Heart left ventricle (tissue), 16 donors: ENCODE measurements at regions not wholly inside any gene's neighbourhood (a gene's known extent, or its start where the extent isn't known, plus 50 kb on each side); places are given as distances from the start of the nearest gene placed in this dataset.

Experiments used
- ATAC-seq, 4 donors: fragments of 200-7000 bp; cut with Tn5 transposase; one replicate each; pipeline ENCODE4 v1.9.1; 2020 to 2022; ENCODE audit warnings: moderate library complexity in 4 of 4, mild to moderate bottlenecking in 3 of 4, moderate number of reproducible peaks in 1 of 4
- DNase-seq, 5 donors: peaks; one replicate each; pipeline ENCODE4 v3.0.0-alpha.2; 2020
- H3K27ac ChIP-seq, 12 donors: fragments of 200-600 bp; sonication (generic) in 4 of 12; one replicate each; pipeline versions ENCODE4 v1.5.0 to v1.8.0; 2016 to 2022; ENCODE audit warnings: mild to moderate bottlenecking in 2 of 12
- H3K27me3 ChIP-seq, 9 donors: fragments of 200-600 bp; sonication (generic) in 2 of 9; one replicate each; pipeline versions ENCODE4 v1.5.1 to v1.8.0; 2016 to 2022; ENCODE audit warnings: mild to moderate bottlenecking in 3 of 9
- H3K36me3 ChIP-seq, 9 donors: fragments of 200-600 bp; sonication (generic) in 2 of 9; one replicate each; pipeline versions ENCODE4 v1.5.0 to v1.8.0; 2018 to 2022; ENCODE audit warnings: mild to moderate bottlenecking in 2 of 9
- H3K4me1 ChIP-seq, 12 donors: fragments of 200-600 bp; sonication (generic) in 4 of 12; one replicate each; pipeline versions ENCODE4 v1.5.0 to v1.8.0; 2016 to 2022; ENCODE audit warnings: mild to moderate bottlenecking in 3 of 12
- H3K4me3 ChIP-seq, 12 donors: fragments of 200-600 bp; sonication (generic) in 4 of 12; one replicate each; pipeline versions ENCODE4 v1.5.0 to v1.8.0; 2017 to 2022; ENCODE audit warnings: mild to moderate bottlenecking in 9 of 12, moderate library complexity in 4 of 12
- H3K9me3 ChIP-seq, 12 donors: fragments of 200-600 bp; sonication (generic) in 4 of 12; one replicate each; pipeline versions ENCODE4 v1.5.0 to v1.8.0; 2016 to 2022; ENCODE audit warnings: mild to moderate bottlenecking in 1 of 12
- CTCF ChIP-seq, 12 donors: fragments of 200-600 bp; sonication (generic) in 4 of 12; IDR thresholded peaks; one replicate each; pipeline versions ENCODE4 v1.5.0 to v1.8.0; 2018 to 2022; ENCODE audit warnings: antibody characterized with exemption in 12 of 12, mild to moderate bottlenecking in 5 of 12
- POLR2A ChIP-seq, 2 donors: fragments of 450-650 bp; IDR thresholded peaks; one replicate each; pipeline ENCODE4 v1.6.1; 2017; ENCODE audit warnings: antibody characterized with exemption in 2 of 2, mild to moderate bottlenecking in 2 of 2, moderate library complexity in 2 of 2
- WGBS, 4 donors: extraction: QIAGEN DNeasy Blood & Tissue Kit in 2 of 4; methylation state at CpG; one replicate each; pipeline versions ENCODE4 v1.1.5 to v1.1.7; 2013 to 2018; 5-methylcytosine and 5-hydroxymethylcytosine counted together
- intact Hi-C, 10 donors: fragments of 100-400 bp; cut with DNase I; formaldehyde crosslinking; loops; one replicate each; pipeline versions ENCODE4 v1.11.1 to v1.14.2; 2022
- donor health status: ischemic (EF 13 %, LVEDD 7.1; RV severe dilation, severe dysfunction).
- donor health status: healthy with polysubstance abuse.
- donor health status: DM: no; HTN: yes; CAD: no.
- donor health status: DM: no; HTN: no; CAD: no.
- donor health status: ischemic (EF 25% LVEDD 6.9; RV normal size, moderate dysfunction).
- donor health status: ischemic (EF 25% LVEDD 5.7; RV mildly dilated, moderate dysfunction).
- donor health status: healthy.
- donor health status: DM: yes; HTN: yes; CAD: no.
- donor health status: ischemic (EF 35%, LVEDD 5.7; RV mildly dilated, moderate dysfunction).
- donor health status: nonischemic (EF 11% LVEDD 7.7; RV severe dilation, severe dysfunction).
- donor health status: DM: yes; HTN: yes; CAD: no.
- donor health status: PGD.
- donor health status: ischemic (EF 29% LVEDD 5.4; RV normal size, mild dysfunction).
- donor health status: nonischemic (EF 23%, LVEDD 6.1; RV moderate dilation, normal function).

DNA sequence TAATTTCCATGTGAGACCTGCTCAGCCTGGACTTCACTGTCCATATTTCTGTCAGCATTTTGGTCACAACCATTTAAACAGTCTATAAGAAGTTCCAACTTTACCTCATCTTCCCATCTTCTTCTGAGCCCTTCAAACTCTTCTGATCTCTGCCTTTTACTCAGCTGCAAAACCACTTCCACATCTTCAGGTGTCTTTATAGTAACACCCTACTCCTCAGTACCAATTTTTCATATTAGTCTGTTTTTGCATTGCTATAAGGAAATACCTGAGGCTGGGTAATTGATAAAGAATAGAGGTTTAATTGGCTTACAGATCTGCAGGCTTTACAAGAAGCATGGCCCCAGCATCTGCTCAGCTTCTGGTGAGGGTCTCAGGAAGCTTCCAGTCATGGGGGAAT is 1648.9 kb upstream of the SLC10A2 start:
- Histone ChIP-seq H3K4me3 (no peak overlapping the region), H3K36me3 (no peaks in the 10 kb centered on the region), H3K27ac (no peak overlapping the region), H3K9me3 (no peaks in the 10 kb centered on the region), H3K27me3 (no peaks in the 10 kb centered on the region), H3K4me1 (no peaks in the 10 kb centered on the region)
- intact Hi-C loops, result no loop called here
- TF ChIP-seq POLR2A (IDR thresholded peaks at IDR 0.05) (no peak), CTCF (IDR thresholded peaks at IDR 0.05) (no peak)
- ATAC-seq (no peak), DNase-seq (no peak)

DNA sequence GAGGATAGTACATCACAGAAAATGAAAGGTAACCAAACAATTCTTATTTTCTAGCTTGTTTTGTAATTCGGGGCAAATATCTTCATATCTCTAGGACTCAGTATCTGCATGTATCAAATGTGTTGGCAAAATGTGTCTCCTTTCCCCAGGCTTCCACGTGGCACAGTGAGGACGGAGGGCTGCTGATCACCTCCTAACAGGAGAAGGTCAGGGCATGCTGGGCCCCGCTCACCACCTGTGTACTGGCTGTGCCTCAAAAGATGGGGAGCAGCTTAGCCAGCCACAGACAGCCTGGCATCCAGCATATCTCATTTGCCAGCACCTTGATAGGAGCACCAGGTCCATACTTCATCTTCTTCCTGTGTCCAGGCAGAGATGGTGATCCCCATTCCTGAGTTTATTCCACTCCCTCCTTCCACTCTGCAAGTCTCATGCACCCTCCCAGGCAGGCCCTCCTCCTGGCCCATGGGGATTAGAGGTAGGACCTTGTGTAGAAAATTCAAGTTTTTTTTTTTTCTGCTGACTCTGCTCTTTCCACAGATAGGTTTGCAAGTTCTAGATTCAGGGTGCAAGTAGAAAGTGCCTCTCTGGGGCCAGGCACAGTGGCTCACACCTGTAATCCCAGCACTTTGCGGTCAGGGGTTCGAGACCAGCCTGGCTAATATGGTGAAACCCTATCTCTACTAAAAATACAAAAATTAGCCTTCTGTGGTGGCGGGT is 1639.0 kb upstream of the SLC10A2 start:
- TF ChIP-seq CTCF (IDR thresholded peaks at IDR 0.05) (no peak), POLR2A (IDR thresholded peaks at IDR 0.05) (no peak)
- DNase-seq, result no peak
- no peaks in the 10 kb centered on the region for H3K9me3 ChIP-seq
- no peak overlapping the region for H3K4me3 ChIP-seq
- ATAC-seq, result no peak
- H3K36me3 ChIP-seq, result no peaks in the 10 kb centered on the region
- H3K27ac ChIP-seq, result no peak overlapping the region
- H3K27me3 ChIP-seq, result no peaks in the 10 kb centered on the region
- no peaks in the 10 kb centered on the region for H3K4me1 ChIP-seq
- WGBS, 4 donors, result 86 to 92% (median 90%) methylated on average over 7 of the region's 7 CpGs
- intact Hi-C loops, result no loop called here

DNA sequence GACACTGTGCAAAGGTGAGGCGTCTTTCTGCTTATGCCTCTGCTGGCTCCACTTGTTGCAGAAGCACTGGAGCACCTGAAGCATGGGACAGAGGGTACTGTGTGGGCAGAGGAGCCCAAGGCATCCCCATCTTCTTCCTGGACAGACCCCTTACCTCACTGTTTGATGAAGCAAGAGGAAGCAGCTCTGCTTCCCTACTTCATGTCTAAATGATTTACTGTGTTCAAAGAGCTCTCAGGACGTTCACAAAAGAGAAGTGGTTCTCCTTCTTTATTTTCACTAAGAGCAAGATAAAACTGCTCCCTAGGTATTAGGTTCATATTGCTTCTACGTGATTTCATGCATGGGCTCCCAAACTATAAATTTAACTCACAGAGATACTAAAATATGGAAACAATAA is 1635.4 kb upstream of the SLC10A2 start:
- ATAC-seq (no peak), DNase-seq (no peak)
- Histone ChIP-seq H3K27me3 (no peaks in the 10 kb centered on the region), H3K27ac (no peak overlapping the region), H3K36me3 (no peaks in the 10 kb centered on the region), H3K9me3 (no peaks in the 10 kb centered on the region), H3K4me3 (no peak overlapping the region), H3K4me1 (no peaks in the 10 kb centered on the region)
- intact Hi-C loops, result no loop called here
- WGBS, 4 donors, result 63 to 75% (median 68%) methylated on average over 3 of the region's 3 CpGs
- TF ChIP-seq POLR2A (IDR thresholded peaks at IDR 0.05) (no peak), CTCF (IDR thresholded peaks at IDR 0.05) (no peak)

GRCh38 chr13:104694397-104694796 is 1628.2 kb upstream of the SLC10A2 start:
- TF ChIP-seq POLR2A (IDR thresholded peaks at IDR 0.05) (no peak), CTCF (IDR thresholded peaks at IDR 0.05) (no peak)
- no peaks in the 10 kb centered on the region for H3K36me3 ChIP-seq
- H3K27me3 ChIP-seq, result no peaks in the 10 kb centered on the region
- no peaks in the 10 kb centered on the region for H3K4me1 ChIP-seq
- no peak overlapping the region for H3K27ac ChIP-seq
- intact Hi-C loops, result no loop called here
- no peak for ATAC-seq
- no peaks in the 10 kb centered on the region for H3K9me3 ChIP-seq
- no peak overlapping the region for H3K4me3 ChIP-seq
- DNase-seq, result no peak
